ENCODE measurements at regions not wholly inside any gene's neighbourhood (a gene's known extent, or its start where the extent isn't known, plus 50 kb on each side); places are given as distances from the start of the nearest gene placed in this dataset.

GRCh38 chr6:92337571-92337970 lies 1081.8 kb downstream of the EPHA7 start:
- H3K9me3 ChIP-seq, result no peaks in the 10 kb centered on the region
- ATAC-seq (no peak), FAIRE-seq (no peak), DNase-seq (ENCODE audit: low read depth in 1 of 2, low spot score in 1 of 2) (no peak)
- POLR2A ChIA-PET, result no interaction called here
- 3% methylated on average over 2 of the region's 2 CpGs for WGBS (ENCODE audit: missing lambda C conversion rate)
- no peak overlapping the region for H3K4me3 ChIP-seq
- no peak overlapping the region for H3K4me2 ChIP-seq
- TF ChIP-seq, protein P1, sequence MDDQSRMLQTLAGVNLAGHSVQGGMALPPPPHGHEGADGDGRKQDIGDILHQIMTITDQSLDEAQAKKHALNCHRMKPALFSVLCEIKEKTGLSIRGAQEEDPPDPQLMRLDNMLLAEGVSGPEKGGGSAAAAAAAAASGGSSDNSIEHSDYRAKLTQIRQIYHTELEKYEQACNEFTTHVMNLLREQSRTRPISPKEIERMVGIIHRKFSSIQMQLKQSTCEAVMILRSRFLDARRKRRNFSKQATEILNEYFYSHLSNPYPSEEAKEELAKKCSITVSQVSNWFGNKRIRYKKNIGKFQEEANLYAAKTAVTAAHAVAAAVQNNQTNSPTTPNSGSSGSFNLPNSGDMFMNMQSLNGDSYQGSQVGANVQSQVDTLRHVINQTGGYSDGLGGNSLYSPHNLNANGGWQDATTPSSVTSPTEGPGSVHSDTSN (IDR thresholded peaks at IDR 0.05), result no peak
- no peak for TF ChIP-seq FOSL2 (IDR thresholded peaks at IDR 0.05)
- TF ChIP-seq FOSL2 (CRISPR knock-in tag; IDR thresholded peaks at IDR 0.05), result no peak
- no peak for TF ChIP-seq MAFK (IDR thresholded peaks at IDR 0.05; ENCODE audit: partially characterized antibody)
- no peak for TF ChIP-seq ESRRA (IDR thresholded peaks at IDR 0.05; ENCODE audit: borderline replicate concordance, low read length)
- TF ChIP-seq, protein P2, sequence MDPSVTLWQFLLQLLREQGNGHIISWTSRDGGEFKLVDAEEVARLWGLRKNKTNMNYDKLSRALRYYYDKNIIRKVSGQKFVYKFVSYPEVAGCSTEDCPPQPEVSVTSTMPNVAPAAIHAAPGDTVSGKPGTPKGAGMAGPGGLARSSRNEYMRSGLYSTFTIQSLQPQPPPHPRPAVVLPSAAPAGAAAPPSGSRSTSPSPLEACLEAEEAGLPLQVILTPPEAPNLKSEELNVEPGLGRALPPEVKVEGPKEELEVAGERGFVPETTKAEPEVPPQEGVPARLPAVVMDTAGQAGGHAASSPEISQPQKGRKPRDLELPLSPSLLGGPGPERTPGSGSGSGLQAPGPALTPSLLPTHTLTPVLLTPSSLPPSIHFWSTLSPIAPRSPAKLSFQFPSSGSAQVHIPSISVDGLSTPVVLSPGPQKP (IDR thresholded peaks at IDR 0.05; ENCODE audit: low read depth, low read length), result no peak
- TF ChIP-seq, protein P3, sequence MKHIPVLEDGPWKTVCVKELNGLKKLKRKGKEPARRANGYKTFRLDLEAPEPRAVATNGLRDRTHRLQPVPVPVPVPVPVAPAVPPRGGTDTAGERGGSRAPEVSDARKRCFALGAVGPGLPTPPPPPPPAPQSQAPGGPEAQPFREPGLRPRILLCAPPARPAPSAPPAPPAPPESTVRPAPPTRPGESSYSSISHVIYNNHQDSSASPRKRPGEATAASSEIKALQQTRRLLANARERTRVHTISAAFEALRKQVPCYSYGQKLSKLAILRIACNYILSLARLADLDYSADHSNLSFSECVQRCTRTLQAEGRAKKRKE (CRISPR knock-in tag; IDR thresholded peaks at IDR 0.05; ENCODE audit: low read depth), result no peak
- H3K27ac ChIP-seq, result no peak overlapping the region
- CTCF ChIA-PET, result no interaction called here
- H3K4me1 ChIP-seq, result no peaks in the 10 kb centered on the region

DNA sequence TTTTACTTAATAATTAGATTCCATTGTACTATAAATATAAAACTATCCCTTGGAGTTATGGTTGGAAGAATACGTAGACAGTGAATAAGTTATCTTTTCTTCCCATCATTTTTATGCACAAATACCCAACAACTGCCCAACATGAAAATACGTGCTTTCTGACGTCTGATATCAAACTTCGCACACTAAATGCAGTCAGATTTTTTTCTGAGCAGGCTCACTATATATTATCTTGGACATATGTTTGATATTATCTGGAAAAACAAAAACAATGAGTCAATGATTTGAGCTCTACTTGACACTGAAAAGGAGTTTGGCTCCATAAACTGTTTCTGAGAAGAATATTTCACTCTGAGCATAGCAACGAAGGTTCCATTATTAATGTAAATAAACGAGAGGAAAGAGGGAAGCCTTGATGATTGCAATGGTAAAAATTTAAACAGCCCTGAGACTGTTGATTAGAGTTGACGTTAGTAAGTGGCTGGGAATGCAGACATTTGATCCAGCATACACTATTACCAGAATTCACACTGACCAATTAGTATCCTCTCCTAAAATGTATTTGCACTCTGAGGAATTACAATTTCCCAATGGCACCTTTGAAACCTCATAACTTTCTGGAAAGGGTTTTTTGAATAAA lies 1090.0 kb downstream of the EPHA7 start:
- ChIA-PET POLR2A (no interaction called here), CTCF (no interaction called here)
- no peak for TF ChIP-seq SREBF2 (IDR thresholded peaks at IDR 0.05)
- TF ChIP-seq EHMT2 (IDR thresholded peaks at IDR 0.05; ENCODE audit: low read depth), result no peak
- TF ChIP-seq, protein P2 (IDR thresholded peaks at IDR 0.05; ENCODE audit: low read depth, low read length), result no peak
- no peak for TF ChIP-seq BCL3 (IDR thresholded peaks at IDR 0.05)
- DNase-seq (ENCODE audit: low read depth in 1 of 2, low spot score in 1 of 2), result no peak
- no peak for ATAC-seq
- H3K4me3 ChIP-seq, result no peak overlapping the region
- no peak overlapping the region for H3K27ac ChIP-seq
- FAIRE-seq, result no peak
- no peaks in the 10 kb centered on the region for H3K9me3 ChIP-seq
- H3K4me2 ChIP-seq, result no peak overlapping the region
- no peaks in the 10 kb centered on the region for H3K4me1 ChIP-seq
- WGBS (ENCODE audit: missing lambda C conversion rate), result 20% methylated on average over 7 of the region's 7 CpGs

DNA sequence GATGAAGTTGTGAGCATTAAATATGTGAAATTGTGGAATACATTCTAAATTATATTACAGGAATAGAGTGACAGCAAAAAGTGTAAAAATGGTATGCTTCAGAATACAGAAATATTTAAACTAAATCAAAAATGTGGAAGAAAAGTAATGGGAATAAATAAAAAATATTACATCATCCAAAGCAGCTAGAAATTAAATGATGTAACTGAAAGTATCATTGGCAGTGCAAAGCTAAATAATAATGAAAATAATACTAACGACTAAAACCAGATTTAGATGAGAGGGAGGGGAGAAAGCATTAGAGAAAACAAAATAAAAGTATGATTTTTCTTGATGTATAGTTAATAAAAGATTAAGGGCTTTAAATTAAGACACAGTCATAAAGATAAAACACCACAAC lies 1104.0 kb downstream of the EPHA7 start:
- Histone ChIP-seq H3K9me3 (no peaks in the 10 kb centered on the region), H3K4me2 (no peak overlapping the region), H3K4me1 (no peaks in the 10 kb centered on the region), H3K4me3 (no peak overlapping the region), H3K27ac (no peak overlapping the region)
- TF ChIP-seq JUN (IDR thresholded peaks at IDR 0.05) (no peak), JUNB (IDR thresholded peaks at IDR 0.05) (no peak), CHD2 (IDR thresholded peaks at IDR 0.05; ENCODE audit: low read length, partially characterized antibody) (no peak), PHF8 (IDR thresholded peaks at IDR 0.05; ENCODE audit: borderline replicate concordance, low read depth) (no peak), MAZ (IDR thresholded peaks at IDR 0.05; ENCODE audit: borderline replicate concordance, low read depth, low read length) (no peak), RCOR1 (IDR thresholded peaks at IDR 0.05; ENCODE audit: low read depth, low read length) (no peak), TP53 (CRISPR knock-in tag; IDR thresholded peaks at IDR 0.05) (no peak)
- TF ChIP-seq, protein P4, sequence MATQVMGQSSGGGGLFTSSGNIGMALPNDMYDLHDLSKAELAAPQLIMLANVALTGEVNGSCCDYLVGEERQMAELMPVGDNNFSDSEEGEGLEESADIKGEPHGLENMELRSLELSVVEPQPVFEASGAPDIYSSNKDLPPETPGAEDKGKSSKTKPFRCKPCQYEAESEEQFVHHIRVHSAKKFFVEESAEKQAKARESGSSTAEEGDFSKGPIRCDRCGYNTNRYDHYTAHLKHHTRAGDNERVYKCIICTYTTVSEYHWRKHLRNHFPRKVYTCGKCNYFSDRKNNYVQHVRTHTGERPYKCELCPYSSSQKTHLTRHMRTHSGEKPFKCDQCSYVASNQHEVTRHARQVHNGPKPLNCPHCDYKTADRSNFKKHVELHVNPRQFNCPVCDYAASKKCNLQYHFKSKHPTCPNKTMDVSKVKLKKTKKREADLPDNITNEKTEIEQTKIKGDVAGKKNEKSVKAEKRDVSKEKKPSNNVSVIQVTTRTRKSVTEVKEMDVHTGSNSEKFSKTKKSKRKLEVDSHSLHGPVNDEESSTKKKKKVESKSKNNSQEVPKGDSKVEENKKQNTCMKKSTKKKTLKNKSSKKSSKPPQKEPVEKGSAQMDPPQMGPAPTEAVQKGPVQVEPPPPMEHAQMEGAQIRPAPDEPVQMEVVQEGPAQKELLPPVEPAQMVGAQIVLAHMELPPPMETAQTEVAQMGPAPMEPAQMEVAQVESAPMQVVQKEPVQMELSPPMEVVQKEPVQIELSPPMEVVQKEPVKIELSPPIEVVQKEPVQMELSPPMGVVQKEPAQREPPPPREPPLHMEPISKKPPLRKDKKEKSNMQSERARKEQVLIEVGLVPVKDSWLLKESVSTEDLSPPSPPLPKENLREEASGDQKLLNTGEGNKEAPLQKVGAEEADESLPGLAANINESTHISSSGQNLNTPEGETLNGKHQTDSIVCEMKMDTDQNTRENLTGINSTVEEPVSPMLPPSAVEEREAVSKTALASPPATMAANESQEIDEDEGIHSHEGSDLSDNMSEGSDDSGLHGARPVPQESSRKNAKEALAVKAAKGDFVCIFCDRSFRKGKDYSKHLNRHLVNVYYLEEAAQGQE (IDR thresholded peaks at IDR 0.05), result no peak
- TF ChIP-seq, protein P5, sequence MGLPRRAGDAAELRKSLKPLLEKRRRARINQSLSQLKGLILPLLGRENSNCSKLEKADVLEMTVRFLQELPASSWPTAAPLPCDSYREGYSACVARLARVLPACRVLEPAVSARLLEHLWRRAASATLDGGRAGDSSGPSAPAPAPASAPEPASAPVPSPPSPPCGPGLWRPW (IDR thresholded peaks at IDR 0.05), result no peak
- TF ChIP-seq, protein P3 (CRISPR knock-in tag; IDR thresholded peaks at IDR 0.05; ENCODE audit: low read depth), result no peak
- POLR2A ChIA-PET, result no interaction called here
- FAIRE-seq (no peak), ATAC-seq (no peak), DNase-seq (ENCODE audit: low read depth in 1 of 2, low spot score in 1 of 2) (no peak)
- CTCF ChIA-PET, result no interaction called here
- 0% methylated on average over 1 of the region's 1 CpG for WGBS (ENCODE audit: missing lambda C conversion rate)
